ENCODE measurements at regions not wholly inside any gene's neighbourhood (a gene's known extent, or its start where the extent isn't known, plus 50 kb on each side); places are given as distances from the start of the nearest gene placed in this dataset.
"Not testable (repeated sequence)": the region's sequence is repeated elsewhere in the genome, so short reads cannot be mapped to it uniquely, and the experiment has no call there.

GRCh38 chrX:42362219-42362618 lies 415.7 kb downstream of the PPP1R2C start:
- no peaks in the 10 kb centered on the region for H3K27me3 ChIP-seq
- TF ChIP-seq CTCF (IDR thresholded peaks at IDR 0.05), result no peak
- no peak for TF ChIP-seq POLR2A (IDR thresholded peaks at IDR 0.05)
- no peak for TF ChIP-seq EP300 (IDR thresholded peaks at IDR 0.05)
- WGBS, 3 donors, result 73 to 83% (median 79%) methylated on average over 1 of the region's 1 CpG
- no peaks in the 10 kb centered on the region for H3K4me1 ChIP-seq (ENCODE audit: insufficient read depth)
- H3K9me3 ChIP-seq, result no peaks in the 10 kb centered on the region
- DNase-seq, result no peak
- no peak overlapping the region for H3K4me3 ChIP-seq
- intact Hi-C loops (cut with DNase I), result no loop called here
- no peak overlapping the region for H3K27ac ChIP-seq
- H3K36me3 ChIP-seq, result no peaks in the 10 kb centered on the region

- 61 to 77% (median 74%) methylated on average over 3 of the region's 3 CpGs for WGBS, 3 donors
- intact Hi-C loops (cut with DNase I); H3K36me3 ChIP-seq: not testable (repeated sequence)
These were observed 419.6 kb upstream of the CASK start for GRCh38 chrX:42342981-42343380.

More at GRCh38 chrX:42342981-42343380, 419.6 kb upstream of the CASK start:
- not testable (repeated sequence) for H3K27ac ChIP-seq; H3K27me3 ChIP-seq; H3K4me3 ChIP-seq; H3K4me1 ChIP-seq (ENCODE audit: insufficient read depth); H3K9me3 ChIP-seq; DNase-seq
